22Rv1 (cell line): ENCODE measurements at regions not wholly inside any gene's neighbourhood (a gene's known extent, or its start where the extent isn't known, plus 50 kb on each side); places are given as distances from the start of the nearest gene placed in this dataset.

Source experiments
- ZFX ChIP-seq: fragments of 450-650 bp; IDR thresholded peaks from 2 replicates; pipeline ENCODE4 v1.6.1; 2017; ENCODE audit warnings: antibody characterized with exemption, borderline replicate concordance
- TF ChIP-seq, protein P1 (sequence below): fragments of 450-650 bp; IDR thresholded peaks from 2 replicates; pipeline ENCODE4 v1.5.1; 2017; ENCODE audit warnings: mild to moderate bottlenecking

DNA sequence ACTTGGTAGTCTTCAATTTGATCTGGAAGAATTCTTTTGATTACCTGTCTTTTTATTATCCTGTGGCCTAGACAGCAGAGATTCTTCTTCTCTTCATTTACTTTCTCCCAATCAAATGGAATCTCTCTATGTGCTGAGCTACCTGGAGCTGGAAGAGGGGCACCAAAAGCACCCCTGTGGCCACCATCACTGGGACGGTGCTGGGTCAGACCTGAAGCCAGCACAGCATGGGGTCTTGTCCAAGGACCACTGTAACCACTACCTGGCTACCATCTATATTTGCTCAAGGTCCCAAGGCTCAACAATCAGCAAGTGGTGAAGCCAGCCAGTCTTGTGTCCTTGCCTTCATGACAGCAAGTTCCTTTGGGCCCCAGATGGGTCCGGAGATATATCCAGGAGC, 186.6 kb downstream of the JRKL start:
- TF ChIP-seq, protein P1, sequence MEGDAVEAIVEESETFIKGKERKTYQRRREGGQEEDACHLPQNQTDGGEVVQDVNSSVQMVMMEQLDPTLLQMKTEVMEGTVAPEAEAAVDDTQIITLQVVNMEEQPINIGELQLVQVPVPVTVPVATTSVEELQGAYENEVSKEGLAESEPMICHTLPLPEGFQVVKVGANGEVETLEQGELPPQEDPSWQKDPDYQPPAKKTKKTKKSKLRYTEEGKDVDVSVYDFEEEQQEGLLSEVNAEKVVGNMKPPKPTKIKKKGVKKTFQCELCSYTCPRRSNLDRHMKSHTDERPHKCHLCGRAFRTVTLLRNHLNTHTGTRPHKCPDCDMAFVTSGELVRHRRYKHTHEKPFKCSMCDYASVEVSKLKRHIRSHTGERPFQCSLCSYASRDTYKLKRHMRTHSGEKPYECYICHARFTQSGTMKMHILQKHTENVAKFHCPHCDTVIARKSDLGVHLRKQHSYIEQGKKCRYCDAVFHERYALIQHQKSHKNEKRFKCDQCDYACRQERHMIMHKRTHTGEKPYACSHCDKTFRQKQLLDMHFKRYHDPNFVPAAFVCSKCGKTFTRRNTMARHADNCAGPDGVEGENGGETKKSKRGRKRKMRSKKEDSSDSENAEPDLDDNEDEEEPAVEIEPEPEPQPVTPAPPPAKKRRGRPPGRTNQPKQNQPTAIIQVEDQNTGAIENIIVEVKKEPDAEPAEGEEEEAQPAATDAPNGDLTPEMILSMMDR: no peak
- TF ChIP-seq ZFX: no peak
